Kidney epithelial cell (primary cell): ENCODE measurements at regions not wholly inside any gene's neighbourhood (a gene's known extent, or its start where the extent isn't known, plus 50 kb on each side); places are given as distances from the start of the nearest gene placed in this dataset.

ENCODE experiments used
- DNase-seq: peaks from one replicate; pipeline ENCODE4 v3.0.0-alpha.2; 2010; ENCODE audit warnings: low read depth
- H3K27me3 ChIP-seq: 2 replicates; pipeline ENCODE4 v1.6.0; 2011; ENCODE audit warnings: low read length; ENCODE audit not compliant: control insufficient read depth, insufficient read depth
- H3K36me3 ChIP-seq: 2 replicates; pipeline ENCODE4 v1.5.1; 2011; ENCODE audit warnings: low read length; ENCODE audit not compliant: control insufficient read depth, insufficient read depth
- H3K4me3 ChIP-seq: 2 replicates; pipeline ENCODE4 v1.5.1; 2011; ENCODE audit warnings: low read depth, mild to moderate bottlenecking, control low read depth, low read length
- TF ChIP-seq, protein P1 (sequence below): IDR thresholded peaks from 2 replicates; pipeline ENCODE4 v1.5.1; 2011; ENCODE audit warnings: mild to moderate bottlenecking, moderate library complexity, low read length, control low read depth, inconsistent platforms; ENCODE audit not compliant: insufficient read depth, poor library complexity, severe bottlenecking

GRCh38 chr6:6925391-6926164, 182.2 kb upstream of the RREB1 start:
- DNase-seq: no peak
- no peaks in the 10 kb centered on the region for H3K36me3 ChIP-seq
- TF ChIP-seq, protein P1, sequence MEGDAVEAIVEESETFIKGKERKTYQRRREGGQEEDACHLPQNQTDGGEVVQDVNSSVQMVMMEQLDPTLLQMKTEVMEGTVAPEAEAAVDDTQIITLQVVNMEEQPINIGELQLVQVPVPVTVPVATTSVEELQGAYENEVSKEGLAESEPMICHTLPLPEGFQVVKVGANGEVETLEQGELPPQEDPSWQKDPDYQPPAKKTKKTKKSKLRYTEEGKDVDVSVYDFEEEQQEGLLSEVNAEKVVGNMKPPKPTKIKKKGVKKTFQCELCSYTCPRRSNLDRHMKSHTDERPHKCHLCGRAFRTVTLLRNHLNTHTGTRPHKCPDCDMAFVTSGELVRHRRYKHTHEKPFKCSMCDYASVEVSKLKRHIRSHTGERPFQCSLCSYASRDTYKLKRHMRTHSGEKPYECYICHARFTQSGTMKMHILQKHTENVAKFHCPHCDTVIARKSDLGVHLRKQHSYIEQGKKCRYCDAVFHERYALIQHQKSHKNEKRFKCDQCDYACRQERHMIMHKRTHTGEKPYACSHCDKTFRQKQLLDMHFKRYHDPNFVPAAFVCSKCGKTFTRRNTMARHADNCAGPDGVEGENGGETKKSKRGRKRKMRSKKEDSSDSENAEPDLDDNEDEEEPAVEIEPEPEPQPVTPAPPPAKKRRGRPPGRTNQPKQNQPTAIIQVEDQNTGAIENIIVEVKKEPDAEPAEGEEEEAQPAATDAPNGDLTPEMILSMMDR: no peak
- H3K27me3 ChIP-seq: no peaks in the 10 kb centered on the region
- no peak overlapping the region for H3K4me3 ChIP-seq

- Histone ChIP-seq H3K4me3 (no peak overlapping the region), H3K36me3 (no peaks in the 10 kb centered on the region), H3K27me3 (no peaks in the 10 kb centered on the region)
- no peak for DNase-seq
- TF ChIP-seq, protein P1: no peak
Observed at GRCh38 chr6:6926856-6927255, 180.9 kb upstream of the RREB1 start.

DNA sequence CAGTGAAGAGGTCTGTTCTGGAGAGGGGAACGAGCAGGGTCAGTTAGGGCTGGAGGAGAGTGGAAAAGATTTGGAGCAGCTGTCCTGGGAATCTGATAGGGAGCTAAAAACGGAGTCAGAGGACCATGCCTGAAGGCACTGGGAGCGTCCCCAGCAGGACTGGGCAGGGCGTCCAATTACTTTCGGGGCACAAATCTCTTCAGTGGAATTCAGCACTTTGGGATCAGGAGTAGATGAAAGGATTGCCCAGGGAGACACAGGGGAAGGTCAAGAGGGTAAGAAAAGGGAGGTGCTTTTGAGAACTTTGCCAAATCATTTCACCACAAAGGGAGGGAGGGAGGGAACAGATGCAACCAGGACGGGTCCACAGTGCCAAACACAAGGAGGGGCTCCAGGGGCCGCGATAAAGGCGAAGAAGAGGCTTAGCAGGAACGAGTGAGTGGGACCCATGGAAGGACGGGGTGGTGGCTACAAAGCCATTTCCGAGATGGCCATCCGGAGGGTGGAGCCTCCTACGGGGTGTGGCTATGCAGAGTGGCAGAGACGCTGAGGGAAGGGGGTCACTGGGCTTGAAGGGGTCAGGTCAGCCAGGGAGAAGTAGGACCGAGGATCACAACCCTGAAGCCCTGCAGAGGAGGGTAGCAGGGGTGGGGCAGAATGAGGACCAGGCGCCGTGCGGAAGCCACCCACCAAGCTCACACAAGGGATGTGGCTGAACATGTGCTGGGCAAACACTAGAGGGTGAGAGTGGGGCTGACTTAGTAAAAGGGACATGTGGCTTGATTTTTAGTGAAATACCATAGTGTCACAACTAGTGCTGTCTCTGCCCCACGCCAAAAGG, 180.0 kb upstream of the RREB1 start:
- no peak for DNase-seq
- Histone ChIP-seq H3K27me3 (no peaks in the 10 kb centered on the region), H3K36me3 (no peaks in the 10 kb centered on the region), H3K4me3 (no peak overlapping the region)
- TF ChIP-seq, protein P1: no peak

DNA sequence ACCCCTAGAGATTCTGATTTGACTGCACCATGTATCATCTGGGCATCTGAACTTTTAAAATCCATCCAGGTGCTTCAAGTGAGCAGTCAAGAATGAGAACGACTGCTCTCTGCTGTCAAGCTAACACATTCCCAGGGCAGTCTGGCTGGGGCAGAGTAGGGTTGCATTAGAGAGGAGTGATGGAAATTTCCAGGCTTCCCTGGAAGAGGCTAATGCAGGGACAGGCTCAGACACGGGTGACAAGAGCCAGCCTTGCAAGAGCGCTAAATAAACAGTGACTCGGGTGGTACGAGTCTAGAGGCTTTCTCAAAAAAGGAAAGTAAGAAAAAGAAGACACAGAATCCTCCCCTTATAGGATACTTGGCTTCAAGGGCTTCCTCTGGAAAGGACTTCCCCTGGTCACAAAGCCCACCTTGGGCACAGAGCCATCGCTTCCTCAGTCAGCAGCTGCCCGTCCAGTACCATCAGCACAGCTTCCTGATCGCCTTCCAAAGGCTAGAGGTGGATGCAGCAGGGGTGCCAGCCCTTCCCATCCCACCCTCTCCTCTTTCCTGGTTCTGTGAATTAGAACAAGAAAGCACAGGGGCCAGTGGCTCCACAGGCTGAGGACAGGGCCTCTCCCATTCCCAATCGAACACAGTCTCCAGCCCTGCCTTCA, 177.4 kb upstream of the RREB1 start:
- TF ChIP-seq, protein P1: no peak
- no peaks in the 10 kb centered on the region for H3K27me3 ChIP-seq
- no peak for DNase-seq
- no peaks in the 10 kb centered on the region for H3K36me3 ChIP-seq
- no peak overlapping the region for H3K4me3 ChIP-seq

DNA sequence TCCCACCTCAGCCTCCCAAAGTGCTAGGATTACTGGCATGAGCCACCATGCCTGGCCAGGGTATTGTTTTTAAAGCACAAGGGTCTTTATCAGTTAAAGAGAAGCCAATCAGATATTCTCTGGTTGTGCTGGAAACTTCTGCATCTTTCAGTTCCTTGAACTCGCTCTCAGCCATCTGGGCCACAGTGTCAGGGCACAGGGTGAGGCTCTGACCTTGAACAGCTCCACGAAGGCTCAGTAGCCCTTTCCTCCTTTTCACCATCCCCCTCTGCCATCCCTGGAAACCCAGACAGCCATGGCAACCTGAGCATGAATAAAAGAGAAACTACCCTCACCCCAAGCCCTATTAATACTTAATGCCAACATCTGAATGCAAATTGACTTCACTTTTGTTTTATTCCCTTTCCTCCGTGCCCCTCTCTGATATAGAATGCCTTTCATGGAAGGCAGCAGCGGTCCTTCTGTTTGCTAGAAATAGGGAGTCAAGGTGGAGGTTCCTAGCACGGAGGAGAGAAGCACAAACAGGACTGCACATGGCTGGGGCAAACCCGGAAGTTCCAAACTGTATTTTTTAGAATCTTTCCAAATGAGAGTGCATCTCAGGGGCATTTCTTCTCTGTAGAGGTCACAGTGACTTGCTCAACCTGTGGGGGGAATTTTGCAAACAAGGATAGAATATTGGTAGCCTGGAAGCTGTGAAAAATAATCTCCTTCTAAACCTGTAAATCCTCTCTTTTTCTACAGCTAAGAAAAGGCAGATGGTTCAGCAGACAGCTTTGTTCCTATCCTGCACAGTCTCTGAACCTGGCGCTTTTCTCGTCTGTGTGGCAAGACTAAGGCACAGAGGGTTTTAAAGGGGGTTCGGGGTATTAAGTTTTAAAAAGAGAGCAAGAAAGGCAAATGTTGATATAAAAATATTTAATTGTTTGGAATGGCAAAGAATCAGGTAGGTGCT, 176.4 kb upstream of the RREB1 start:
- Histone ChIP-seq H3K4me3 (no peak overlapping the region), H3K36me3 (no peaks in the 10 kb centered on the region), H3K27me3 (no peaks in the 10 kb centered on the region)
- TF ChIP-seq, protein P1: no peak
- no peak for DNase-seq
